ENCODE measurements at regions not wholly inside any gene's neighbourhood (a gene's known extent, or its start where the extent isn't known, plus 50 kb on each side); places are given as distances from the start of the nearest gene placed in this dataset.

DNA sequence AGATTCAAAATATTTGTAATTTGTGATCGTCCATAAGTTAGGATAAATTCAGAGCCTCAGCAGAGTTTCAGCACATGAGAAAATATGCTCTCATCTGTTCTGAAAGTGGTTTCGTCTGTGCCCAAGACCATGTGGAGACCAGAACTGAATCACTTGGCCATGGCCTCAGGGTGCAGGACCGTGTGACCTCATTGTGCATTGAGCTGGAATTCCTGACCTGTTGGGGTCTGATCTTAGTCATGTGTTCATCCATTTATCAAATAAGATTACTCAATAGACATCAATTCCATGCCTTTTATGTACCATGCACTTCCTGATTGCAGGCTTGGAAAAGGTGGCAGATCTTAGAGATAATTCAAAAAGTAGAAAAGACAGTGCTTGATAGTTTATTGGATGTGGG is 680.5 kb downstream of the QKI start:
- no peak overlapping the region for H3K4me3 ChIP-seq (ENCODE audit: low read depth, low read length)
- DNase-seq (ENCODE audit: low read depth): no peak
- TF ChIP-seq, protein P1, sequence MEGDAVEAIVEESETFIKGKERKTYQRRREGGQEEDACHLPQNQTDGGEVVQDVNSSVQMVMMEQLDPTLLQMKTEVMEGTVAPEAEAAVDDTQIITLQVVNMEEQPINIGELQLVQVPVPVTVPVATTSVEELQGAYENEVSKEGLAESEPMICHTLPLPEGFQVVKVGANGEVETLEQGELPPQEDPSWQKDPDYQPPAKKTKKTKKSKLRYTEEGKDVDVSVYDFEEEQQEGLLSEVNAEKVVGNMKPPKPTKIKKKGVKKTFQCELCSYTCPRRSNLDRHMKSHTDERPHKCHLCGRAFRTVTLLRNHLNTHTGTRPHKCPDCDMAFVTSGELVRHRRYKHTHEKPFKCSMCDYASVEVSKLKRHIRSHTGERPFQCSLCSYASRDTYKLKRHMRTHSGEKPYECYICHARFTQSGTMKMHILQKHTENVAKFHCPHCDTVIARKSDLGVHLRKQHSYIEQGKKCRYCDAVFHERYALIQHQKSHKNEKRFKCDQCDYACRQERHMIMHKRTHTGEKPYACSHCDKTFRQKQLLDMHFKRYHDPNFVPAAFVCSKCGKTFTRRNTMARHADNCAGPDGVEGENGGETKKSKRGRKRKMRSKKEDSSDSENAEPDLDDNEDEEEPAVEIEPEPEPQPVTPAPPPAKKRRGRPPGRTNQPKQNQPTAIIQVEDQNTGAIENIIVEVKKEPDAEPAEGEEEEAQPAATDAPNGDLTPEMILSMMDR (IDR thresholded peaks at IDR 0.05; ENCODE audit: control insufficient read depth, extremely low read depth, insufficient read depth): no peak

DNA sequence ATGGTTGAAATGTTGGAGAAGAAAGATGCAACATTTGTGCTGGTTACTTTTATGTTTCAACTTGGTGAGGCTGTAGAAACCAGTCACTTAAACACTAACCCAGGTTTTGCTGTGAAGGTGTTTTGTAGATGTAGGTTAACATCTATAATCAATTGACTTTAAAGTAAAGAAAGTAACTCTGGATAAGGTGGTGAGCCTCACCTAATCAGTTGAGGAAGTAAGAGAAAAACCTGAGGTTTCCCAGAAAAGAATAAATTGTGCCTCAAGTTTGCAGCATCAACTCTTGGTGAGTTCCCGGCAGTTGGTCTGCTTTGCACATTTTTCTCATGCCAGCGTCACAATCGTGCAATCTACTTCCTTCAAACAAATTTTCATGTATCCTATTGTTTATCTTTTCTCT is 673.4 kb downstream of the QKI start:
- DNase-seq (ENCODE audit: low read depth): no peak
- TF ChIP-seq, protein P1 (IDR thresholded peaks at IDR 0.05; ENCODE audit: control insufficient read depth, extremely low read depth, insufficient read depth): no peak
- H3K4me3 ChIP-seq (ENCODE audit: low read depth, low read length): no peak overlapping the region

DNA sequence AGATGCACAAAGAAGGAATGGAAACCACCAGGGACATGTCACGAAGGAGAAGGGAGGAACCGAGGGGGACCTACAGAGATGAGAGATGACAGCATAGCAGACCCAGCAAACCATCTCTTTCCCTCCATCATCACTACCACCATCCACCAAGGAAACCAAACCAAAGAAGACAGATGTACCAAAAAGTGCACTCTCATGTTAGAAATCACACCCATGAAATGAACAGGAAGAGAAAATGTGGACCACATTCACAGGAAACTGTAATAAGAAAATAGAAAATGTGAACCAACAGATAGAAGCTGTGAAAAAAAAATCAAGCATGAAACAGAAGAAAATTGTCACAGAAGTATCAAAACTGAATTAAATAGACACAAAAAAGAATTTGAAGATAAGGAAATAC is 672.7 kb downstream of the QKI start:
- TF ChIP-seq, protein P1 (IDR thresholded peaks at IDR 0.05; ENCODE audit: control insufficient read depth, extremely low read depth, insufficient read depth): no peak
- H3K4me3 ChIP-seq (ENCODE audit: low read depth, low read length): no peak overlapping the region
- DNase-seq (ENCODE audit: low read depth): no peak

DNA sequence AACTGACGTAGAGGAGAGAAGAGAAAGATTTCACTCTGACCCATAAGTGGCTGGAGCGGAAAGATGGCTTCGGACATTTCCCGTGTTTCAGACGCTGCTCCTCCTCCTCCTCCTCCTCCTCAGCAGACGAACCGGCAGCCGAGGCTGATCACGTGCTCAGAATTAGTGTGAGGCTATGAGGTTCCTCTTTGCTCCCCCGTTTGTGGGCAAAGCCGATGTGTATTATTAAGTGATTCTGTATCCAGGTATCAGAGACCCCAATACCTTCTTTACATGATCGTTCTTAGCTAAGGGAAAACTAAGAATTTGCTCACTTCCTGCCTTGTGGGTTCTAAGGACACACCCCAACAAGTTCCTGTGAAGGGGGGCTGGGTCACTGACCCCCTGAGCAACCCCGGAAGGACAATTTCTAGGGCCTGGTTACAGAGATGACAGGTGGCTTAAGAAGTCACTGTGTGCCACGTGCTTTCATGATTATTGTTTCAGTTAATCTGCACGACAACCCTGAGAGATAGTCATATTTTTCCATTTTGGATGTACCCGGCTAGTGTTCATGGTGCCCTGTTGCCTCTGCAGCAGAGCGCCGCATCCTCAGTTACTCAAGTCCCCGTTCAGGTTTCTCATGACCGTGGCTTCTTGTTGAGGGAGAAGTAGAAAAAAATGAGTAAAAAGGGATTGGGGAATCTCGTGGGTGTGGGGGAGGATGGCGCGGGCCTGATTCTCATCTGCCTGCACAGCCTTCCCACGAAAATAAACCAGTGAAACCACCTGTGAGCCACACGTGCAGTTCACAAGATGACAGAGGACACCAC is 671.8 kb downstream of the QKI start:
- no peak for DNase-seq (ENCODE audit: low read depth)
- no peak overlapping the region for H3K4me3 ChIP-seq (ENCODE audit: low read depth, low read length)
- TF ChIP-seq, protein P1 (IDR thresholded peaks at IDR 0.05; ENCODE audit: control insufficient read depth, extremely low read depth, insufficient read depth): no peak

DNA sequence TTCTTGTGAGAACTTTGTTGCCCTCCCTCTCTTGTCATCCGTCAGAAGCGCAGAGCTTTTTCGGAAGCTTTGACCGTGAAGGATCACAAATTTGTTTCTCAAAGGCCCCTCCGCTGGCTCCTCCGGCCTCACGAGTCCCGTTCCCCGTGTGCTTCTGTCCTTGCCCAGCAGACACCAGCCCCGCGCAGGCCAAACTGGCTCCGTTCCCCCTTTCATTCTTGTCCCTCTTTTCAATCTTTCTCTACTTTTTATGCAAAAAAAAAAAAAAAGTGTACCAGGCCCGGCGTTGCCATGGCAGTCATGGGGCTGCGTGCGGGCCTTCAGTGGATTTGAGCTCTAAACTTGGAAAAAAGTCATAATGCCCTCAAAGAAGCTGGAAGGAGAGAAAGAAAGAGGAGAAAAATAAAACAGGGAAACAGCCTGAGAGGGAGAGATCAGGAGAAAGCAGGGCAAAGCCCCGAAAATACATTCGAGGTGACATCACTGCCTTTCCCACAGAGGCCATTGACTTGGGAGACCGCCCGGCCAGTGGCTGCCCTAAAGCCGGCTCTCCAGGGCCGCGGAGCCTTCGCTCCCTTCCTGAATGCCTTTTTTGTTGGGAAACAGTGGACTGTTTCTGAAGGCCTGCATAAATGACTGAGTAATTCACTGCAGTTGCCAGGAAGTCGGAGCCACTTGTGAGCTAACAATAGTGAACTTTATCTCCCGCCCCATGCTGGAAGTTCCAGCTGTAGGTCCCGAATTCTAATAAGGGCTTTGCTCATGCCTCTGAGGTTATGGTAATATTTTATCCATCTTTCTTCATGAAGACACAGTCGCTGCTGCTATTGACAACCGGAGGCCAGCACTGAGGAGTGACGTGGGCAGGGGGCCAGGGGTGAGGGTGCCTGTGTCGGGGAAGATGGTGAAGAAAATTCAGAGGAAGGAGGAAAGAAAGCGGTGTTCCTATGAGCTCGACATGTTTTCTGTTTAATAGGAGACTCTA is 670.9 kb downstream of the QKI start:
- no peak overlapping the region for H3K4me3 ChIP-seq (ENCODE audit: low read depth, low read length)
- DNase-seq (ENCODE audit: low read depth): no peak
- TF ChIP-seq, protein P1 (IDR thresholded peaks at IDR 0.05; ENCODE audit: control insufficient read depth, extremely low read depth, insufficient read depth): no peak

DNA sequence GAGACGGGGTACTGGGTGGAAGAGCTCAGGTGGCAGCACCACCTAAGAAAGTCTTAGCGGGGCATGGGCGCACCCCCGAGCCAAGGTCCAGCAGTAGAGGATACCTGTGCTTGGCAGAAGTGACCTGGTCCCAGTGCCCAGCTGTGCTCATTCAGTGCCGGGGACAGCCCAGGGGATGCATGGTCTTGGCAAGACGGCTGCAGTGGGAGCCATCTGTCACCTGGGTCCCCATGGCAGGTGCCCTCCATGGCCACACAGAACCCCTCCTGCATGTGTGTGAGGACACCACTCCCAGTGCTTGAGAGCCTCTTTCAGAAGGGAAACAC is 664.7 kb downstream of the QKI start:
- TF ChIP-seq, protein P1 (IDR thresholded peaks at IDR 0.05; ENCODE audit: control insufficient read depth, extremely low read depth, insufficient read depth): no peak
- no peak for DNase-seq (ENCODE audit: low read depth)
- no peak overlapping the region for H3K4me3 ChIP-seq (ENCODE audit: low read depth, low read length)
